ENCODE measurements at regions not wholly inside any gene's neighbourhood (a gene's known extent, or its start where the extent isn't known, plus 50 kb on each side); places are given as distances from the start of the nearest gene placed in this dataset.

GRCh38 chr21:41651830-41652229 lies 115.0 kb downstream of the RIPK4 start:
- DNase-seq (ENCODE audit: low spot score), result no peak

- no peak for DNase-seq (ENCODE audit: low spot score)
Observed at GRCh38 chr21:41651406-41651805, 115.4 kb downstream of the RIPK4 start.

- DNase-seq (ENCODE audit: low spot score), result no peak
Observed at GRCh38 chr21:41650526-41651145, 116.2 kb downstream of the RIPK4 start.

GRCh38 chr21:41648591-41649031 lies 118.2 kb downstream of the RIPK4 start:
- no peak for DNase-seq (ENCODE audit: low spot score)

- DNase-seq (ENCODE audit: low spot score), result no peak
Observed at GRCh38 chr21:41647806-41648561, 118.9 kb downstream of the RIPK4 start.

GRCh38 chr21:41643246-41643966 lies 123.4 kb downstream of the RIPK4 start:
- no peak for DNase-seq (ENCODE audit: low spot score)

GRCh38 chr21:41641821-41642701 lies 124.8 kb downstream of the RIPK4 start:
- no peak for DNase-seq (ENCODE audit: low spot score)

GRCh38 chr21:41641510-41641815 lies 125.4 kb downstream of the RIPK4 start:
- no peak for DNase-seq (ENCODE audit: low spot score)

GRCh38 chr21:41640748-41641509 lies 125.9 kb downstream of the RIPK4 start:
- DNase-seq (ENCODE audit: low spot score), result no peak

- DNase-seq (ENCODE audit: low spot score), result no peak
Observed at GRCh38 chr21:41639766-41640165, 127.1 kb downstream of the RIPK4 start.

- DNase-seq (ENCODE audit: low spot score), result no peak
Observed at GRCh38 chr21:41639336-41639735, 127.5 kb downstream of the RIPK4 start.

- no peak for DNase-seq (ENCODE audit: low spot score)
Observed at GRCh38 chr21:41638201-41638790, 128.6 kb downstream of the RIPK4 start.

- no peak for DNase-seq (ENCODE audit: low spot score)
Observed at GRCh38 chr21:41636636-41637630, 129.0 kb upstream of the TMPRSS2 start.

GRCh38 chr21:41635874-41636273 lies 127.9 kb upstream of the TMPRSS2 start:
- DNase-seq (ENCODE audit: low spot score), result no peak

- no peak for DNase-seq (ENCODE audit: low spot score)
Observed at GRCh38 chr21:41634858-41635257, 126.9 kb upstream of the TMPRSS2 start.

GRCh38 chr21:41634211-41634694 lies 126.3 kb upstream of the TMPRSS2 start:
- DNase-seq (ENCODE audit: low spot score), result peak; percentile 54

GRCh38 chr21:41633627-41634026 lies 125.7 kb upstream of the TMPRSS2 start:
- DNase-seq (ENCODE audit: low spot score), result no peak

- DNase-seq (ENCODE audit: low spot score), result no peak
Observed at GRCh38 chr21:41632748-41633475, 125.0 kb upstream of the TMPRSS2 start.

Data from iPS-NIHi11 (cell line).